NCI-H524 (cell line): ENCODE measurements at regions not wholly inside any gene's neighbourhood (a gene's known extent, or its start where the extent isn't known, plus 50 kb on each side); places are given as distances from the start of the nearest gene placed in this dataset.

ENCODE experiments used
- DNase-seq, 2 experiments: peaks; one replicate each; lab custom pipeline; 2025; lab: John Stamatoyannopoulos, UW

DNA sequence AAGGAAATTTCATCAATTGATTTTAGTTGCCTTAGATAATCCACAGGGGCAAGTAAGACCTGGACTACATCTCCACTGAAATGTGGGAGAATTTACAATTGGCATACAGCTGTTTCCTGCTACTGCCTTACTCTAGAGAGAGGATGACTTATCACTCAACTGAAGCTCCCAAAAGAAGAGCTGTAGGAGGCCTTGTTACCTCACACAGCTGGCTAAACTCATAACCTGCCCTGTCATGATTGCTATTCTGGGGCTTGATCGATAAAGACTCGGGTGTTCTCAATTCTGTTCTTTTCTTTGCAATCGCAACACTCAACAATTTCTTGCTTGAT, 1396.4 kb downstream of the EFNB2 start:
- DNase-seq, result no peak

DNA sequence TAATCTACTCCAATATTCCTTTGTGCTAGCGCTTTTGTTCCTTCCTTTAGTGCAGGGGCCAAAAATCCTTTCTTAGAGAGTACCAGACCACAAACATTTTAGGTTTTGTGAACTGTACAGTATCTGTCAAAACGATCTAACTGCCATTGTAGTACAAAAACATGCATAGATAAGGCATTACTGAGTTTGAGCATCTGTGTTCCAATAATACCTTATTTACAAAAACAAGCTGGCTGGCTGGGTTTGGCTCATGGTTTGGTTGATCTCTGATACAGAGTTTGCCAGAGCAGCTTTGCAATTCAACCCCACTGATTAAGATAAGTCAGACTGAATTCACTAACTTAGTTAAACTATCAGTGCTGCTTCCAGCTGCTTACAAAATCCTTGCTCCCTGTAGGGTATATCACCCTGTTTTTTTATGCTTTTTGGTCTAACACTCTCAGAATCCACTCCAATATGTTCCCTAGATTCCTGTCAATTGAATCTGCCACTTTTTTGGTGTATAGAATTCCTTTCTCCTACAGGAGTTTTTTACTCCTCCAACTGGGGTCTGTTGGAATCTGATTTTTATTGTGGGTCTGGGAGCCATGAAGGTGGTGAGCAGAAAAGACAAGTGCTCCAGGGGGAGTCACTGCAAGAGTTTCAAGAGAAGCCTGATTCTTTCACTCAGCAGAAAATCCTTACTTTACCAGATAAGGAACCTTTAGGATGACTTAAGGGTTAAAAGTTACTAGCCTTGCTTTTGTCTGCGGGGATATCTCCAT, 1399.4 kb downstream of the EFNB2 start:
- no peak for DNase-seq

GRCh38 chr13:105127732-105128131, 1407.7 kb downstream of the EFNB2 start:
- DNase-seq, result no peak

- DNase-seq, result no peak
Observed at GRCh38 chr13:105121221-105121620, 1414.2 kb downstream of the EFNB2 start.

- DNase-seq, result no peak
Observed at GRCh38 chr13:105118426-105118985, 1417.0 kb downstream of the EFNB2 start.

- no peak for DNase-seq
Observed at GRCh38 chr13:105116966-105117365, 1418.5 kb downstream of the EFNB2 start.

DNA sequence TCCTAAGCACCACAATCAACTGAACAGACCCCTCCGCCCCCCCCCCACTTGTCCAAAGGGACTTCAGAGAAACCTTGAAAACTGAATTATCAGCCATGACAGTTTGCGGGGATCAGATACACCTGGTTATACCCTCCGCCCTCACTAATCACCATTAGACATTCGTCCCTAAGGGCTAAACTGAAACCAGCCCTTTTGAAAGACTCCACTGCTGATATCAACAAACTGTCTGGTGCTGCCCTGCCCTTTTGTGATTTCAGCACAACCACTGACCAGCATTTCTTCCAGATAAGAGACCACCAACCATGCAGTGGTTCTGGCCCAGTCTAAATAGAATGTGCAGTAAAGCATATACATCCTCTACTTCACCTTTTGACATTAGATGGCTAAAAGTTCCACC, 1422.9 kb downstream of the EFNB2 start:
- no peak for DNase-seq

GRCh38 chr13:105107781-105108180, 1427.7 kb downstream of the EFNB2 start:
- no peak for DNase-seq

DNA sequence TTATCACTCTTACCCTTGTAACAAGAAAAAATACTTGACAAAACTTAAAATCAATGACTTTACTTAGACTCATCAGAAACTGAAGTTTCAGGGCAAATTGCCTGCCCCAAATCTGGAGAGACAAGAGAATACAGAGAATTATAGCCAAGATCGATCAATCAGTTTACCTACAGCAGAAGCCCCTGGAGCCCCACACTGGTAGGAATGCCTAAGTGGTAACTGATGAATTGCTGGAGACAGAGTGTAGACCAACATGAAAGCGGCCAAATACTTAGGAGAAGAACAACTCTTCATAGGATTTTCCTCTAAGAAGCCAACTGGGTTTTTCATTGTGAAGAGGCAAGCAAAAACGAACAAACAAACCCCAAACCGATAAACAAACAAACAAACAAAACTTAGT, 1430.0 kb downstream of the EFNB2 start:
- no peak for DNase-seq

DNA sequence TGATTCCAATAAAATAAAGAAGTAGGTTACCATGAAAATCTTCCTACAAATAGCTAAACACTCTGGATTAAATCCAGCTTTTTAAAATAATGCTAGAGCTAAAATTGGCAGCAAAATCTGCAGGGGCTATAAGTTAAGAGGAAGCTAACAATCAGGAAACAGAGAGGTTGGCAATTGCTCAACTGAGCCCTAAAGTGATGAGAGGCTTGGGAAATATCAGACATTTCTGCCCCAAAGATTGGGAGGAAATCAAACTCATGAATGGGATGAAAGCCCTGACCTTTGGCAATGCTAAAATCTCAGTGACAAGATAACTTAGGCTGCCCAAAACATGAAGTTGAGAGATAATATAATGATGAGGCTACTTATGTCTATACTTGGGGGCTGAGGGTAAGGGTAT, 1437.9 kb downstream of the EFNB2 start:
- DNase-seq, result no peak

DNA sequence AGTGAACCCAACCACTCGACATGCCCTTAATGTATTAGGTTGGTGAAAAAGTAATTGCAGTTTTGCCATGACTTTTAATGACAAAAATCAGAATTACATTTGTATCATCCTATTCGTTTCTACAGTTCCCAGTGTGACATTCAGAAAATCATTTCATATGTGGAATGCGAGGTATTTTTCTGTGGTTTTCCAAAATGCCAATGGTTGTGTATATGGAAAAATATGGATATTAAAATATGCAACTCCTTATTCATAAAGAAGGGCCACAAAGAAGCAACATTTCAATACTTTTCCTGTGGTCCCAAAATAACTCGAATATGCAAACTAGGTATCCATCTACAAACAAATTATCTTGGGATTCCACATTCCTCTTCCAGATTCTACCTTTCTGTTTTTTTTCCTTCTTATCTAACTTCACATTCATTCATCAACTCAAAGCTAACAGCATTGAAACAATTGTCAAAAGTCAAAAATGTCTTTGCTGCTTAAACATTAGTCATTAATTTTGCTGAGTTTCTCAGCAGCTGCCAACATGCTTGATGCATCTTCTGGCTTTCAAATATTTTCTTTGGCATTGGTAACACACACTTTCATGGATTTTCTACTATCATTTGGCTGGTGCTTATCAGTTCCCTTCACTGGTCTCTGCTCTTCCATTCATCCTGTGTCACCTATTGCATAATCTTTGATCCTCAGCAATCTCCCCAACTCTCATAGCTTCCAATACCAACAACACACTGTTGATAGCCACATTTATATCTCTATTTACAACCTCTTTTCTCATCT, 1445.4 kb downstream of the EFNB2 start:
- DNase-seq, result no peak

DNA sequence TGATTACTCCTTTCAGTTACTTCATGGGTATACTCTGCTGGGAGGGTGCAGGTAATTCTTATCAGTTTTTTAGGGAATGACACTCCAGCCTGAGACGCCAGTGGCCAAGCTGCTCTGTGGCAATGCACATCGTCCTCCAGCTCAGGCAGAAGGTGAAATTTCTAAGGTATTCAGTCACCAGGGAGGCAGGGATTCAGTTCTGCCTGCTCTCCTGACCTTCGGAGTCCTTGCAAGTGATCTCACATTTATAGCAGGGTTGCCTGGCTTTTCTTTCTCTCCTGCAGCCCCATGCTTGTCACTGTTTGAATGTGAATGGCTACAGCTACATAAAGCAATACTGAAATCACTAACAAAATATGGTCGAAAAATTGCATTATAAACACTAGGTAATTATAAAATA, 1447.5 kb downstream of the EFNB2 start:
- DNase-seq, result no peak

DNA sequence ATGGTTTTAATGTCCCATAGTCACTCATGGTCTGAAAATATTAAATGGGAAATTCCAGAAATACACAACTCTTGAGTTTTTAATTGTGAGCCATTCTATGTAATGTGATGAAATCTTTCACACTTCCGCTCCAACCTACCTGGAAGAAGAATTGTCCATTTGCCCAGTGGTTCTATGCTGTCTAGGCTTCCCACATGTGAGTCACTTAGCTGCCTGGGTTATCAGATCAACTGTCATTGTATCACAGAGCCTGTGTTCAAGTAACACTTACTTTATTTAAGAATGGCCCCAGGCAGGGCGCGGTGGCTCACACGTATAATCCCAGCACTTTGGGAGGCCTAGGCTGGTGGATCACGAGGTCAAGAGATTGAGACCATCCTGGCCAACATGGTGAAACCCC, 1450.5 kb downstream of the EFNB2 start:
- DNase-seq, result no peak

- peak; percentile 89 to 95 for DNase-seq
Observed at GRCh38 chr13:105083992-105084391, 1451.5 kb downstream of the EFNB2 start.

DNA sequence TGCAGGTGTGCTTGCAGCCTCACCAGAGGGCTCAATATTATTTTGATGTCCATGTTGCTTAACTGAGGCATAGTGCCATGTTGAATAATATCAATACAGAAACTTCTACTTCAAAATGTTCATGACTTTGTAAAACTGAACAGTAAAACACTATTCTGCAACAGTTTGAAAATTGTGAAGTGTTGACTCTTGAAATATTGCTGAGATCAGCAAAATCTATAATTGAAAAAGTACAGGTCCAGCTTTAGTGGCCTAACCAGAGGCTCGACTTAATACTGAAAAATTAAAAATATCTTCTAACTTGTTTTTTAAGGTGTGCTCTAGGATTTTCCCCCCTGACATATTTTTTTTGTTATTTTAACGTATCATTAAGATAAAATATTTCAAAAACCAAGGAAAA, 1460.7 kb downstream of the EFNB2 start:
- DNase-seq, result no peak

DNA sequence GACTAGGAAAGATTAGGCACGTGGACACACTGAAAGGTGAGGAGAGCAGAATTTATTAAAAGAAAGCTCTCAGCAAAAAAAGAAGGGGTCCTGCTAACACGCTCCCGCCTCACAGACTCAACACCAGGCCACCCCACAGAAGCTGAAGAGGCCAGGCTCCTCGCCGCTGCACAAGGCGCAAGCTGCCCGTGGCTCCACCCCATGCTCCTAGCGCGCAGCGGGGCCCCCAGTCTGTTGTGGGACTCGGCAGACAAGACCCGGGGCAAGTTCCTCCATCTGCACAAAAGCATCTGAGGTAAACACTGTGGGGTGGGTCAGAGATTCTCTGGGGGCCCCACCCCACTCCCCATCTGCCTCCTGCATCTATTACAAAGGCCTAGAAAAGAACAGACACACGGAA, 1462.4 kb downstream of the EFNB2 start:
- no peak for DNase-seq

DNA sequence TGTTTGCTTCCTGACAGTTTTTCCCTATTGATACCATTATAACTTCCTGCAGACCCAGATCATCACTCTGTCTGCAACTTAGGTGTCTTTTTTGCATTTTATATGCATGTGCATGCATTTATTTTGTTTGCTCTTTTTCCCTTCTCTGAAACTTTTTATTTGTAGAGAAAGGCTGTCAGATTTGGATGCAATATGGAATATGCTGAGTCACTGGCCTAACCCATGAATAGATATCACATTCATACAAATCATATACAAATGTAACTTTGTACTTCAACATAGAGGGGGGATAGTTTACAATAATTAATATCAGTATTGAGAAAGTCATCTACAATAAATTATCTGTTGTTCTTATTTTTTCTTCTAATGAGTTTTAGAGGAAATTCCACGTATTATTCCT, 1465.0 kb downstream of the EFNB2 start:
- peak in 1 of 2 experiments; percentile 4 for DNase-seq

GRCh38 chr13:105069106-105069505, 1466.4 kb downstream of the EFNB2 start:
- DNase-seq, result no peak

- DNase-seq, result peak in 1 of 2 experiments; percentile 46
Observed at GRCh38 chr13:105063676-105064075, 1471.8 kb downstream of the EFNB2 start.

DNA sequence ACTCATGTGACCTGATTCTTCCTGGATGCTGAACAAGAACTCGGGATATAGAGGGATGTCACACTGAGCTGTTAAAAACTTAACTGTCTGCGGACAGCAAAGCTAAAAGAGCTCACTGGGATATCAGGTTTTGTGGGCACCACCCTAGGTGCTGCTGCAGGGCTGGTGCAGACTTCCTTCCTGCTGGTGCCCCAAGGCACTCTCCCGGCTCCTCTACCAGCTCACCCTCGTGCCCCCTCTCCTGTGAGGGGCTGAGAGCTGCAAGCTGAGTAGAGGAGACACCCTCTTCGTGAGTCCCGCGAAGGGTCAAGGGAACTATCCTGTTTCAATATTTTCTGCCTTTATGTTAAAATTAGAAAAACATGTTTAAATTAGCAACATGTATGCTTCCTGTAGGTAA, 1475.7 kb downstream of the EFNB2 start:
- DNase-seq, result no peak

DNA sequence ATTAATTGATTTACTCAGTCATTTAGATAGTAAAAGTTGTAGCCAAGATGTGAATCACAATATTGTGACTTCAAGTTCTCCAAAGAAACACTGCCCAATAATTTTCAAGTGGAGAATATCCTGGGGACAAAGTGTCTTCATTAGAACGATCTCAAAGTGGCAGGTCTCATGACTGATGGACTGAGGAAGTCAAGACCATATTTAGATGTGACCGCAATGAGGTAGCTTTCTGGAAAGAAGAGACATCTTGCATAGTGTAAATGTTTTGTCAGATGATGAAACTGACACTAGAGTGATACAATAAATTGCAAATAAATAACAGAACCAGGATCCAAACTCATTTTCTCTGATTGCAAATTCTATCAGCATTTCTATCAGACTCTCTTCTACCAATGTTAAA, 1476.9 kb downstream of the EFNB2 start:
- no peak for DNase-seq

- DNase-seq, result no peak
Observed at GRCh38 chr13:105052711-105053110, 1482.8 kb downstream of the EFNB2 start.

GRCh38 chr13:105050686-105051085, 1484.8 kb downstream of the EFNB2 start:
- no peak for DNase-seq
